Small intestine (tissue), 7 donors: ENCODE measurements at regions not wholly inside any gene's neighbourhood (a gene's known extent, or its start where the extent isn't known, plus 50 kb on each side); places are given as distances from the start of the nearest gene placed in this dataset.

Source experiments
- DNase-seq, 2 donors: peaks; one replicate each; pipeline versions ENCODE4 v3.0.0 to v3.0.0-alpha.2; 2013
- FAIRE-seq: peaks from 2 replicates; lab custom pipeline; 2012; peaks lifted over from hg19 to GRCh38; lab: Jason Lieb, UNC
- H3K27ac ChIP-seq, 3 donors: one replicate each; pipeline ENCODE4 v1.5.1; 2013; ENCODE audit warnings: low read length in 2 of 3, mild to moderate bottlenecking in 2 of 3, control low read depth in 1 of 3, inconsistent platforms in 1 of 3, low read depth in 1 of 3, moderate library complexity in 1 of 3
- H3K27me3 ChIP-seq, 3 donors: one replicate each; pipeline ENCODE4 v1.6.1; 2013; ENCODE audit warnings: low read length in 3 of 3, inconsistent platforms in 1 of 3; ENCODE audit not compliant: control insufficient read depth in 3 of 3, insufficient read depth in 3 of 3
- H3K36me3 ChIP-seq, 3 donors: one replicate each; pipeline ENCODE4 v1.6.1; 2013; ENCODE audit warnings: low read length in 3 of 3, inconsistent platforms in 1 of 3, low read depth in 1 of 3, mild to moderate bottlenecking in 1 of 3, moderate library complexity in 1 of 3; ENCODE audit not compliant: control insufficient read depth in 3 of 3, insufficient read depth in 2 of 3
- H3K4me1 ChIP-seq, 3 donors: one replicate each; pipeline ENCODE4 v1.6.1; 2013; ENCODE audit warnings: low read length in 2 of 3, inconsistent platforms in 1 of 3, low read depth in 1 of 3, mild to moderate bottlenecking in 1 of 3, moderate library complexity in 1 of 3; ENCODE audit not compliant: control insufficient read depth in 3 of 3, insufficient read depth in 2 of 3
- H3K4me3 ChIP-seq, 3 donors: one replicate each; pipeline ENCODE4 v1.5.1; 2013; ENCODE audit warnings: low read length in 3 of 3, control low read depth in 1 of 3, inconsistent platforms in 1 of 3, low read depth in 1 of 3, mild to moderate bottlenecking in 1 of 3, moderate library complexity in 1 of 3
- H3K9me3 ChIP-seq, 2 donors: one replicate each; pipeline ENCODE4 v1.6.1; 2013; ENCODE audit warnings: low read depth in 1 of 2, low read length in 1 of 2; ENCODE audit not compliant: control insufficient read depth in 2 of 2, insufficient read depth in 1 of 2
- WGBS, 3 donors: extraction: QIAGEN DNeasy Blood & Tissue Kit; methylation state at CpG; one replicate each; pipeline ENCODE4 v1.1.7; 2013; 5-methylcytosine and 5-hydroxymethylcytosine counted together
- donor health status: healthy with polysubstance abuse.
- donor health status: control.
- donor health status: control.
- donor health status: Bipolar disorder and iron deficiency.
- donor health status: healthy.

- Histone ChIP-seq H3K4me1 (no peaks in the 10 kb centered on the region), H3K27ac (no peak overlapping the region), H3K9me3 (no peaks in the 10 kb centered on the region), H3K4me3 (no peak overlapping the region), H3K27me3 (peaks cover 0 to 4% (median 0%) of the 10 kb centered on the region in 3 donors), H3K36me3 (no peaks in the 10 kb centered on the region)
- no peak for FAIRE-seq
- DNase-seq: no peak
- WGBS, 3 donors: 82 to 85% (median 84%) methylated on average over 3 of the region's 3 CpGs
Measured at GRCh38 chr2:126785236-126785635, 113.5 kb upstream of the TEX51 start.

GRCh38 chr2:126785862-126786261 is 112.8 kb upstream of the TEX51 start:
- H3K36me3 ChIP-seq: no peaks in the 10 kb centered on the region
- WGBS, 3 donors: 80 to 90% (median 88%) methylated on average over 2 of the region's 2 CpGs
- H3K27me3 ChIP-seq: peaks cover 0 to 4% (median 0%) of the 10 kb centered on the region in 3 donors
- H3K9me3 ChIP-seq: no peaks in the 10 kb centered on the region
- H3K27ac ChIP-seq: no peak overlapping the region
- DNase-seq (no peak), FAIRE-seq (no peak)
- no peaks in the 10 kb centered on the region for H3K4me1 ChIP-seq
- H3K4me3 ChIP-seq: no peak overlapping the region

DNA sequence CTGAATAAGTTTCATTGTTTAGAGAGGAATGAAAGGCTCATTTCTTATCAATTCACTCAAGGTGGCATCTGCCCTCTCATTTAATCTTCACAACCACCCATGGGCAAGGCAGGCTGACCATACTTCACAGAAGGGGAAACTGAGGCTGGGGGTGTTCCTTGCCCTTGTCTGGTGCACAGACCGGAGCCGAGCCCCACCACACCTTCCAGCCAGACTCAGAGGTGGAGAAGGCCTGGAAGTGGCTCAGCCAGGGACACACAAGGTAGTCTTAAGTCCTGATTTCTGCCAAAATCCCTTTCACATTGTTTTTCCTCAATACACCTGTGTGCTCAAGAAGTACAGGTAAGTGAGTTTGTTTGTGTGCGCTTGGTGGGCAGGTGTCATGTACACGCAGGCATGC is 111.9 kb upstream of the TEX51 start:
- 86 to 90% (median 88%) methylated on average over 4 of the region's 4 CpGs for WGBS, 3 donors
- FAIRE-seq: no peak
- Histone ChIP-seq H3K9me3 (no peaks in the 10 kb centered on the region), H3K27me3 (peaks cover 0 to 4% (median 0%) of the 10 kb centered on the region in 3 donors), H3K4me3 (no peak overlapping the region), H3K36me3 (no peaks in the 10 kb centered on the region), H3K27ac (no peak overlapping the region), H3K4me1 (no peaks in the 10 kb centered on the region)
- DNase-seq: no peak

DNA sequence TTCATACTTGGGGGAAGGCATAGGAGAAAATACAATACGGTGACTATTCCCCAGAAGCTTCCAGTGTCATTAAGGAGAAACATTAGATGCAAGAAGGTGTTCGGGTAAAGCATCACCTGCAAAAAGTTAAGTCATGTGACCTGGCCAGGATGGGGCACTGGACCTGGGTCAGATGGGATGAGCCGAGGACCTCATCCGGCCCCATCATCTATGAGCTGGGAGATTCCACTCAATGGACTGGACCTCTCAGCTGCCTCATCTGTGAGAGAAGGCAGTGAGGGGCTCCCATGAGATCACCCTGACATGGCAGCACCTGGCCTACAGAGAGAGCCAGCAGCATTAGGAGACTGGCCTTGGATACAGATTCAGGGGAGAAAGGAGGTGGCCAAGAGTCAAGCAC is 111.4 kb upstream of the TEX51 start:
- Histone ChIP-seq H3K9me3 (no peaks in the 10 kb centered on the region), H3K27ac (no peak overlapping the region), H3K4me1 (no peaks in the 10 kb centered on the region), H3K36me3 (no peaks in the 10 kb centered on the region), H3K4me3 (no peak overlapping the region), H3K27me3 (peaks cover 0 to 4% (median 0%) of the 10 kb centered on the region in 3 donors)
- FAIRE-seq (no peak), DNase-seq (no peak)
- WGBS, 3 donors: 90 to 96% (median 94%) methylated on average over 4 of the region's 4 CpGs

DNA sequence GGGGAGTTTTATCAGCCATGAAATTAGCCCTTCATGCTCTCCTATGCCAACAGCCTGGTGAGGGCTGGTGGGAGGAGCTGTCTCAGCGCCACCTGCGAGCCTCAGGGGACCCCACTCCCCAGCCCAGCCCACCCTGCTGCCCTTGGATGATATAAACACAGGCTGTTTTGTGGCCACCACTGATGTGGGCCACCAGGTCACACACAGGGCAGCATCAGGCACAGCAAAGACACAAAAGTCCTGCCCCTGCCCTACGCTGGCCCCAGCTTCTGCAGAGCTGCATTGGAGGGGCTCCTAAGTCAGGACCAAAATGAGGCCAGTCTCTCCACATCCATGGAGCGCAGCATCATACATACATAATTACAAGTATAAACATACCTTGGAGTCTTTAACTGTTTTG is 110.6 kb upstream of the TEX51 start:
- Histone ChIP-seq H3K4me3 (no peak overlapping the region), H3K27ac (no peak overlapping the region), H3K27me3 (peaks cover 0 to 4% (median 0%) of the 10 kb centered on the region in 3 donors), H3K36me3 (no peaks in the 10 kb centered on the region), H3K4me1 (no peaks in the 10 kb centered on the region), H3K9me3 (no peaks in the 10 kb centered on the region)
- no peak for DNase-seq
- 66 to 84% (median 82%) methylated on average over 4 of the region's 4 CpGs for WGBS, 3 donors
- no peak for FAIRE-seq

GRCh38 chr2:126788652-126789051 is 110.0 kb upstream of the TEX51 start:
- H3K36me3 ChIP-seq: no peaks in the 10 kb centered on the region
- no peak overlapping the region for H3K27ac ChIP-seq
- DNase-seq: no peak
- no peaks in the 10 kb centered on the region for H3K9me3 ChIP-seq
- no peak for FAIRE-seq
- no peaks in the 10 kb centered on the region for H3K4me1 ChIP-seq
- 77 to 85% (median 84%) methylated on average over 4 of the region's 4 CpGs for WGBS, 3 donors
- H3K27me3 ChIP-seq: peaks cover 0 to 4% (median 0%) of the 10 kb centered on the region in 3 donors
- no peak overlapping the region for H3K4me3 ChIP-seq

DNA sequence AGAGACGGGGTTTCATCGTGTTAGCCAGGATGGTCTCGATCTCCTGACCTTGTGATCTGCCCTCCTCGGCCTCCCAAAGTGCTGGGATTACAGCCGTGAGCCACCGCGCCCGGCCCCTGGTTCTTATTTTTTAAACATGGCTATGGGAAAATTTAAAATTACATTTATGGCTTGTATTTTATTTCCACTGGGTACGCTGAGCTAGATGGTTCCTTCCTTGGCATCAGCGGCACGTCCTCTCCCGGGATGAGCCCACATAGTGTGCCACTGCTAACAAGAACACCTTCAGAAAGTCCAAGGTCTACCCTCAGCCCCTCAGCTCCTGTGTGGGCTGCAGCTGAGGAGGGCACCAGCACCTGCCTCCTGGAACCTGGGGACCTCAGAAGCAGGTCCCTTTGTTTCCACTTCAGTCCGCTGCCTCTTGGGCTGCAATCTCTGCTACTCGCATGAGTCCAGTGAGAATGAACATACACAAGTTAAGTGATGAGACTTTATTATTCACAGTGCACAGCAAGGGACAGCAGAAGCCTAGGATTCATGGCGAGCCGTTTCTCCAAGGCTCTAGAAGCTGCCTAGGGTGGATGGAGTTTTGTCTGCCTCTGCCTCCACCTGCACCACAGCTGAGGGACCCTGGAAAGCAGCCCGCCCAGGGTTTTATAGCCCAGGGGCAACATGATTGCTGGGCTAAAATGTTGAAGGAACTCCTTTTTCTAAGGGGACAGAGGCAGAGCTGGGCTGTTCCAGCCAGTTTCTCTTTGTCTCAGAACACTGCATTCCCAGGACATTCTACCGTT is 107.5 kb upstream of the TEX51 start:
- Histone ChIP-seq H3K27me3 (peaks cover 0 to 5% (median 2%) of the 10 kb centered on the region in 3 donors), H3K4me1 (no peaks in the 10 kb centered on the region), H3K36me3 (no peaks in the 10 kb centered on the region), H3K4me3 (no peak overlapping the region), H3K27ac (no peak overlapping the region), H3K9me3 (no peaks in the 10 kb centered on the region)
- no peak for DNase-seq
- no peak for FAIRE-seq
- WGBS, 3 donors: 83 to 86% (median 83%) methylated on average over 18 of the region's 18 CpGs

DNA sequence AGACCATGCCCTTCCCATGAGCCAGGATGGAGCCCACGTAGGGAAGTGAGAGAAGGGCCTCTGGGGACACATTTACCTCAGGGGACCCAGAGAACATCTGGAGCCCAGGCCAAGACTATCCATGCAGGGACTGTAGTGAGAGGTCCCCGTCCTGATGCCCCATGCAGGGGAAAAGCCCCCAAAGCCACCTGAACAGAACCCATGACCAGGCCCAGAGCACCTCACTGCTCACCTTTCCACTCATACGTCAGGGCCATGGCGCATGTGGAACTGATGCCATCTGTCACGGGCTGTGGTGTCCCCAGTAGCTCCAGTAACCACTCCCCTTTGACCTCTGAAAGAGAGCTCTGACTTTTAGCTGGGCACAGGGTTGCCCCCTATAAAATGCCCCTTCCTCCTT is 106.5 kb upstream of the TEX51 start:
- H3K4me1 ChIP-seq: no peaks in the 10 kb centered on the region
- H3K4me3 ChIP-seq: no peak overlapping the region
- H3K36me3 ChIP-seq: no peaks in the 10 kb centered on the region
- no peak overlapping the region for H3K27ac ChIP-seq
- H3K9me3 ChIP-seq: no peaks in the 10 kb centered on the region
- DNase-seq: no peak
- 74 to 83% (median 79%) methylated on average over 5 of the region's 5 CpGs for WGBS, 3 donors
- no peak for FAIRE-seq
- H3K27me3 ChIP-seq: peaks cover 0 to 5% (median 2%) of the 10 kb centered on the region in 3 donors
